SK-N-SH treated with all-trans-retinoic acid at 6 μM for 48 hours (cell line): ENCODE measurements at regions not wholly inside any gene's neighbourhood (a gene's known extent, or its start where the extent isn't known, plus 50 kb on each side); places are given as distances from the start of the nearest gene placed in this dataset.

ENCODE experiments used
- ATAC-seq: fragments of 200-7000 bp; cut with Tn5 transposase; 3 replicates; pipeline ENCODE4 v1.9.1; 2020; ENCODE audit warnings: mild to moderate bottlenecking, moderate library complexity
- ARNTL ChIP-seq: fragments of 450-650 bp; formaldehyde crosslinking; IDR thresholded peaks from 2 replicates; pipeline ENCODE4 v1.5.0; 2020; ENCODE audit warnings: low read depth, mild to moderate bottlenecking, moderate library complexity, borderline replicate concordance
- CSDC2 ChIP-seq: fragments of 250-450 bp; sonication (Bioruptor Pico); IDR thresholded peaks from 2 replicates; pipeline ENCODE4 v1.5.0; 2020; ENCODE audit warnings: mild to moderate bottlenecking, moderate library complexity
- CSRNP3 ChIP-seq: fragments of 250-450 bp; sonication (Bioruptor Pico); IDR thresholded peaks from 2 replicates; pipeline ENCODE4 v1.5.1; 2021; ENCODE audit warnings: mild to moderate bottlenecking, moderate library complexity
- ESRRG ChIP-seq: fragments of 250-450 bp; sonication (Bioruptor Pico); IDR thresholded peaks from 2 replicates; pipeline ENCODE4 v1.6.1; 2021; ENCODE audit warnings: mild to moderate bottlenecking
- GLIS3 ChIP-seq: fragments of 250-450 bp; sonication (Bioruptor Pico); IDR thresholded peaks from 2 replicates; pipeline ENCODE4 v1.5.0; 2020; ENCODE audit warnings: mild to moderate bottlenecking, moderate library complexity
- ISL1 ChIP-seq: fragments of 250-450 bp; sonication (Bioruptor Pico); IDR thresholded peaks from 2 replicates; pipeline ENCODE4 v2.1.2; 2022; ENCODE audit warnings: mild to moderate bottlenecking, moderate library complexity
- OSR1 ChIP-seq: fragments of 250-450 bp; sonication (Bioruptor Pico); IDR thresholded peaks from 2 replicates; pipeline ENCODE4 v1.8.0; 2022; ENCODE audit warnings: moderate library complexity, mild to moderate bottlenecking, inconsistent platforms
- PATZ1 ChIP-seq: fragments of 250-450 bp; sonication (Bioruptor Pico); IDR thresholded peaks from 2 replicates; pipeline ENCODE4 v1.8.0; 2020; ENCODE audit warnings: mild to moderate bottlenecking, moderate library complexity, borderline replicate concordance
- POU6F1 ChIP-seq: fragments of 250-450 bp; sonication (Bioruptor Pico); IDR thresholded peaks from 2 replicates; pipeline ENCODE4 v1.8.0; 2021; ENCODE audit warnings: low read depth, mild to moderate bottlenecking, moderate library complexity, borderline replicate concordance
- PPARA ChIP-seq: fragments of 250-450 bp; sonication (Bioruptor Pico); IDR thresholded peaks from 2 replicates; pipeline ENCODE4 v1.5.0; 2020; ENCODE audit warnings: mild to moderate bottlenecking, borderline replicate concordance
- RARB ChIP-seq: fragments of 250-450 bp; sonication (Bioruptor Pico); IDR thresholded peaks from 2 replicates; pipeline ENCODE4 v1.8.0; 2021; ENCODE audit warnings: mild to moderate bottlenecking, moderate library complexity
- SNAI2 ChIP-seq: fragments of 250-450 bp; sonication (Bioruptor Pico); IDR thresholded peaks from 2 replicates; pipeline ENCODE4 v1.5.0; 2020; ENCODE audit warnings: mild to moderate bottlenecking, moderate library complexity
- TCF4 ChIP-seq: fragments of 250-450 bp; sonication (Bioruptor Pico); IDR thresholded peaks from 2 replicates; pipeline ENCODE4 v1.8.0; 2021; ENCODE audit warnings: mild to moderate bottlenecking, moderate library complexity, borderline replicate concordance
- TOX ChIP-seq: fragments of 250-450 bp; sonication (Bioruptor Pico); IDR thresholded peaks from 2 replicates; pipeline ENCODE4 v1.8.0; 2021; ENCODE audit warnings: mild to moderate bottlenecking, moderate library complexity, borderline replicate concordance
- TSHZ2 ChIP-seq: fragments of 250-450 bp; sonication (Bioruptor Pico); IDR thresholded peaks from 2 replicates; pipeline ENCODE4 v1.5.0; 2020; ENCODE audit warnings: mild to moderate bottlenecking, moderate library complexity
- ZC3H10 ChIP-seq: fragments of 250-450 bp; sonication (Bioruptor Pico); IDR thresholded peaks from 2 replicates; pipeline ENCODE4 v1.5.1; 2021; ENCODE audit warnings: mild to moderate bottlenecking, moderate library complexity
- ZFP3 ChIP-seq: fragments of 250-450 bp; sonication (Bioruptor Pico); IDR thresholded peaks from 2 replicates; pipeline ENCODE4 v1.5.0; 2020; ENCODE audit warnings: mild to moderate bottlenecking, moderate library complexity
- ZFP30 ChIP-seq: fragments of 450-650 bp; formaldehyde crosslinking; IDR thresholded peaks from 2 replicates; pipeline ENCODE4 v1.5.0; 2022; ENCODE audit warnings: mild to moderate bottlenecking, moderate library complexity
- ZNF565 ChIP-seq: fragments of 450-650 bp; formaldehyde crosslinking; conservative IDR thresholded peaks from 2 replicates; pipeline ENCODE4 v1.5.0; 2020; ENCODE audit warnings: low read depth, mild to moderate bottlenecking, moderate library complexity
- ZNF70 ChIP-seq: fragments of 450-650 bp; formaldehyde crosslinking; IDR thresholded peaks from 2 replicates; pipeline ENCODE4 v1.5.0; 2020; ENCODE audit warnings: mild to moderate bottlenecking, moderate library complexity
- ZNF8 ChIP-seq: fragments of 450-650 bp; formaldehyde crosslinking; IDR thresholded peaks from 2 replicates; pipeline ENCODE4 v1.5.0; 2020; ENCODE audit warnings: mild to moderate bottlenecking, moderate library complexity
- TF ChIP-seq, protein P1 (sequence below): fragments of 250-450 bp; sonication (Bioruptor Pico); IDR thresholded peaks from 2 replicates; pipeline ENCODE4 v1.5.1; 2020; ENCODE audit warnings: low read depth, mild to moderate bottlenecking, moderate library complexity

DNA sequence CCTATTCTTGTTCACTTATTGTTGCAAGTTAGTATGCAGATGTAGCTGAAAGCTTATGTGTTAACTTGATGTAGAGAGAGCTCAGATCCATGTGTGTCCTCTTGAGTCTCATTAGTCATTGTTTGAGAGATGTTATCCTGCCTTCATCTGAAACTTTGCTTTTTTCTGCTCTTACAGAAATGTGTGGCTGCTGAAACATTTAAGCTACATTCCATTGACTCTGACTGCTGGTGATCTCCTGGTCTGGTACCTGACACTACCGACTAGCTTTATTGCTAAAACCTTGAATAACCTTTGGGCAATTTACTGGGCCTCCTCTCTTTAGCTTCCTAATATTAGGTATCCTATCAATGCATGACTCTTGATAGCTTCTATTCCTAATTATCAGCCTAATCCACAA is 705.6 kb upstream of the FOXG1 start (continued):
- TF ChIP-seq ZFP30 (CRISPR knock-in tag) = no peak
- TF ChIP-seq RARB (CRISPR knock-in tag) = no peak
- TF ChIP-seq TSHZ2 (CRISPR knock-in tag) = no peak
- TF ChIP-seq TOX = no peak
- no peak for TF ChIP-seq GLIS3 (CRISPR knock-in tag)
- no peak for TF ChIP-seq ESRRG (CRISPR knock-in tag)
- TF ChIP-seq CSDC2 (CRISPR knock-in tag) = no peak
- TF ChIP-seq ZFP3 (CRISPR knock-in tag) = no peak

DNA sequence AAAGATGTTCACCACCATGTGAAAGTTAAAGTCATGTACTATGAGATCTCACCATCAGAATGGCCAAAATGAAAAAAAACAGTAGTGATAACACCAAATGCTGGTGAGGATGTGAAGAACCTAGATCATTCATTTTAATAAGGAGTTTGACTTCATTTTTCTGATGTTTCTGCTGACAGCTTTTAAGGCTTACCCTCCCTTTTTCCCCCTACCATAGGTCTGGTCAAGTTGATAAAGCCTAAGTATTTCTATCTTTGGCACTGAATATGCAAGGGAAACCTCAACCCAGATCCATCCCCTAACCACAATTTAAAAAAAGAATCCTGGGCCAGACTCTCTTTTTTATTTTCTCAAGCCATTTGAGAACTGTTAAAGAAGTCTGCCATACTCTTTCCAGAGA is 689.6 kb upstream of the FOXG1 start:
- ATAC-seq = no peak
- TF ChIP-seq ZNF8 (CRISPR knock-in tag) (no peak), RARB (CRISPR knock-in tag) (no peak), CSRNP3 (CRISPR knock-in tag) (no peak), TSHZ2 (CRISPR knock-in tag) (no peak), PPARA (CRISPR knock-in tag) (no peak), ESRRG (CRISPR knock-in tag) (no peak), ARNTL (no peak), ZFP3 (CRISPR knock-in tag) (no peak), TCF4 (no peak), ZNF70 (CRISPR knock-in tag) (no peak), POU6F1 (no peak), ZNF565 (no peak), ISL1 (CRISPR knock-in tag) (no peak), SNAI2 (CRISPR knock-in tag) (no peak), ZFP30 (CRISPR knock-in tag) (no peak), OSR1 (CRISPR knock-in tag) (no peak), ZC3H10 (CRISPR knock-in tag) (no peak)

GRCh38 chr14:28083389-28083788 is 683.2 kb upstream of the FOXG1 start:
- ATAC-seq = no peak
- no peak for TF ChIP-seq ZNF565
- TF ChIP-seq, protein P1, sequence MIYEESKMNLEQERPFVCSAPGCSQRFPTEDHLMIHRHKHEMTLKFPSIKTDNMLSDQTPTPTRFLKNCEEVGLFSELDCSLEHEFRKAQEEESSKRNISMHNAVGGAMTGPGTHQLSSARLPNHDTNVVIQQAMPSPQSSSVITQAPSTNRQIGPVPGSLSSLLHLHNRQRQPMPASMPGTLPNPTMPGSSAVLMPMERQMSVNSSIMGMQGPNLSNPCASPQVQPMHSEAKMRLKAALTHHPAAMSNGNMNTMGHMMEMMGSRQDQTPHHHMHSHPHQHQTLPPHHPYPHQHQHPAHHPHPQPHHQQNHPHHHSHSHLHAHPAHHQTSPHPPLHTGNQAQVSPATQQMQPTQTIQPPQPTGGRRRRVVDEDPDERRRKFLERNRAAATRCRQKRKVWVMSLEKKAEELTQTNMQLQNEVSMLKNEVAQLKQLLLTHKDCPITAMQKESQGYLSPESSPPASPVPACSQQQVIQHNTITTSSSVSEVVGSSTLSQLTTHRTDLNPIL (CRISPR knock-in tag) = no peak
- TF ChIP-seq TOX = no peak
- TF ChIP-seq PATZ1 = no peak
- no peak for TF ChIP-seq ZFP3 (CRISPR knock-in tag)
- TF ChIP-seq SNAI2 (CRISPR knock-in tag) = no peak
- TF ChIP-seq PPARA (CRISPR knock-in tag) = no peak
- no peak for TF ChIP-seq ZNF8 (CRISPR knock-in tag)
- TF ChIP-seq TSHZ2 (CRISPR knock-in tag) = no peak
- no peak for TF ChIP-seq CSRNP3 (CRISPR knock-in tag)
- TF ChIP-seq ZNF70 (CRISPR knock-in tag) = no peak
- no peak for TF ChIP-seq CSDC2 (CRISPR knock-in tag)
